H1 (cell line): ENCODE measurements at regions not wholly inside any gene's neighbourhood (a gene's known extent, or its start where the extent isn't known, plus 50 kb on each side); places are given as distances from the start of the nearest gene placed in this dataset.

Experiments used
- CTCF ChIA-PET: fragments of 300-600 bp; sonication (Branson Sonifier 250); formaldehyde crosslinking; loops from one replicate; lab custom pipeline; 2021; ENCODE audit not compliant: partially characterized antibody; lab: Charles Lee
- POLR2A ChIA-PET: fragments of 300-600 bp; sonication (Branson Sonifier 250); formaldehyde crosslinking; loops from one replicate; lab custom pipeline; 2021; ENCODE audit warnings: inconsistent platforms; ENCODE audit not compliant: partially characterized antibody; lab: Charles Lee
- DNase-seq, 2 experiments: peaks; one replicate each; pipeline versions ENCODE4 v3.0.0 to v3.0.0-alpha.2; 2010 to 2022; ENCODE audit warnings: low spot score in 2 of 2, low read depth in 1 of 2, mixed read lengths in 1 of 2
- FAIRE-seq: peaks from 2 replicates; lab custom pipeline; 2011; peaks lifted over from hg19 to GRCh38; lab: Jason Lieb, UNC
- H2AFZ ChIP-seq: 2 replicates; pipeline ENCODE4 v1.8.1; 2012; ENCODE audit warnings: low read length, inconsistent platforms
- H2AK5ac ChIP-seq: 2 replicates; pipeline ENCODE4 v1.6.1; 2013; ENCODE audit warnings: low read depth, low read length
- H2BK120ac ChIP-seq: replicated peaks from 2 replicates; pipeline ENCODE3; 2013; ENCODE audit warnings: low read depth, low read length, inconsistent platforms
- H2BK12ac ChIP-seq: 2 replicates; pipeline ENCODE4 v1.6.1; 2013; ENCODE audit warnings: low read depth, low read length
- H2BK15ac ChIP-seq: 2 replicates; pipeline ENCODE4 v1.6.1; 2013; ENCODE audit warnings: low read length
- H2BK20ac ChIP-seq: 2 replicates; pipeline ENCODE4 v1.6.1; 2013; ENCODE audit warnings: low read length
- H2BK5ac ChIP-seq: 2 replicates; pipeline ENCODE4 v1.6.1; 2013; ENCODE audit warnings: low read depth, low read length
- H3K14ac ChIP-seq: 2 replicates; pipeline ENCODE4 v1.6.1; 2013; ENCODE audit warnings: inconsistent platforms; ENCODE audit not compliant: insufficient read length
- H3K18ac ChIP-seq: 2 replicates; pipeline ENCODE4 v1.6.1; 2013; ENCODE audit warnings: low read length; ENCODE audit errors: extremely low read depth
- H3K23ac ChIP-seq: 2 replicates; pipeline ENCODE4 v1.6.1; 2013; ENCODE audit warnings: inconsistent platforms; ENCODE audit not compliant: insufficient read length
- H3K23me2 ChIP-seq: 2 replicates; pipeline ENCODE4 v1.6.1; 2013; ENCODE audit warnings: low read depth, low read length
- H3K27ac ChIP-seq: 2 replicates; pipeline ENCODE4 v1.6.1; 2011; ENCODE audit warnings: low read depth, low read length, inconsistent platforms
- H3K27me3 ChIP-seq, 4 experiments: replicated peaks in 1 of 4; 1 replicate in 1 of 4; 2 replicates in 3 of 4; pipeline versions ENCODE4 v1.6.1 to v1.8.1; 2011 to 2013; ENCODE audit warnings: low read length in 3 of 4, mild to moderate bottlenecking in 3 of 4, inconsistent platforms in 2 of 4, mixed read lengths in 2 of 4, moderate library complexity in 1 of 4; ENCODE audit not compliant: control insufficient read depth in 3 of 4, insufficient read depth in 3 of 4; ENCODE audit errors: extremely low read depth in 1 of 4
- H3K36me3 ChIP-seq, 4 experiments: 2 replicates each; pipeline versions ENCODE4 v1.6.1 to v1.8.1; 2011 to 2013; ENCODE audit warnings: mild to moderate bottlenecking in 4 of 4, low read length in 3 of 4, moderate library complexity in 2 of 4, control low read depth in 1 of 4, inconsistent platforms in 1 of 4; ENCODE audit not compliant: insufficient read depth in 4 of 4, control insufficient read depth in 2 of 4
- H3K4ac ChIP-seq: replicated peaks from 2 replicates; pipeline ENCODE3; 2013; ENCODE audit warnings: low read length, low read depth, mixed read lengths, inconsistent platforms; ENCODE audit not compliant: insufficient read length
- H3K4me1 ChIP-seq, 4 experiments: replicated peaks in 1 of 4; 1 replicate in 1 of 4; 2 replicates in 3 of 4; pipeline versions ENCODE4 v1.6.1 to v1.8.1; 2011 to 2013; ENCODE audit warnings: low read length in 3 of 4, inconsistent platforms in 2 of 4, mixed read lengths in 1 of 4; ENCODE audit not compliant: insufficient read depth in 4 of 4, control insufficient read depth in 3 of 4
- H3K4me2 ChIP-seq, 2 experiments: 2 replicates each; pipeline versions ENCODE4 v1.6.1 to v1.8.1; 2011 to 2013; ENCODE audit warnings: low read depth in 2 of 2, low read length in 2 of 2, control low read depth in 1 of 2, inconsistent platforms in 1 of 2, mild to moderate bottlenecking in 1 of 2; ENCODE audit not compliant: insufficient read depth in 1 of 2
- H3K4me3 ChIP-seq, 4 experiments: fragments of 200-600, 300-600 bp in 1 of 4; sonication (generic), shearing (Covaris generic), sonication (Bioruptor Twin) in 1 of 4; 2 replicates each; pipeline versions ENCODE4 v1.5.1 to v1.8.1; 2011 to 2016; ENCODE audit warnings: low read length in 4 of 4, low read depth in 3 of 4, control low read depth in 2 of 4, inconsistent platforms in 2 of 4, mild to moderate bottlenecking in 2 of 4, mixed read lengths in 1 of 4, moderate library complexity in 1 of 4; ENCODE audit not compliant: insufficient read depth in 2 of 4; ENCODE audit errors: extremely low read depth in 1 of 4
- H3K56ac ChIP-seq: replicated peaks from 2 replicates; pipeline ENCODE3; 2013; ENCODE audit warnings: low read depth, mild to moderate bottlenecking, mixed read lengths, low read length, inconsistent platforms; ENCODE audit not compliant: insufficient read length
- H3K79me1 ChIP-seq: 2 replicates; pipeline ENCODE4 v1.6.1; 2013; ENCODE audit warnings: low read depth, low read length, control low read depth
- H3K79me2 ChIP-seq, 2 experiments: 2 replicates each; pipeline versions ENCODE4 v1.6.1 to v1.8.1; 2012 to 2013; ENCODE audit warnings: low read length in 2 of 2, mild to moderate bottlenecking in 2 of 2, inconsistent platforms in 1 of 2; ENCODE audit not compliant: insufficient read depth in 2 of 2, control insufficient read depth in 1 of 2
- H3K9ac ChIP-seq, 4 experiments: replicated peaks in 1 of 4; 1 replicate in 1 of 4; 2 replicates in 3 of 4; pipeline versions ENCODE4 v1.6.1 to v1.8.1; 2011 to 2013; ENCODE audit warnings: low read depth in 3 of 4, low read length in 3 of 4, control low read depth in 2 of 4, mild to moderate bottlenecking in 2 of 4, moderate library complexity in 2 of 4, inconsistent platforms in 1 of 4; ENCODE audit errors: extremely low read depth in 1 of 4
- H3K9me3 ChIP-seq, 2 experiments: 2 replicates each; pipeline versions ENCODE4 v1.6.1 to v1.8.1; 2012 to 2013; ENCODE audit warnings: mild to moderate bottlenecking in 2 of 2, moderate library complexity in 2 of 2, control low read depth in 1 of 2, inconsistent platforms in 1 of 2, low read depth in 1 of 2, low read length in 1 of 2, mixed read lengths in 1 of 2; ENCODE audit not compliant: insufficient read depth in 2 of 2
- H4K20me1 ChIP-seq, 2 experiments: replicated peaks in 1 of 2; 2 replicates each; pipeline versions ENCODE3 to v1.8.1; 2011 to 2013; ENCODE audit warnings: inconsistent platforms in 2 of 2, low read length in 2 of 2, mild to moderate bottlenecking in 1 of 2; ENCODE audit not compliant: insufficient read depth in 2 of 2, control insufficient read depth in 1 of 2
- H4K5ac ChIP-seq: 2 replicates; pipeline ENCODE4 v1.6.1; 2013; ENCODE audit warnings: low read length, low read depth, mixed read lengths, inconsistent platforms; ENCODE audit not compliant: insufficient read length
- H4K8ac ChIP-seq: 2 replicates; pipeline ENCODE4 v1.8.0; 2013; ENCODE audit warnings: mild to moderate bottlenecking, moderate library complexity, low read length, inconsistent platforms; ENCODE audit not compliant: insufficient read depth; ENCODE audit errors: extremely low read depth
- H4K91ac ChIP-seq: replicated peaks from 2 replicates; pipeline ENCODE3; 2013; ENCODE audit warnings: low read length, mixed read lengths, inconsistent platforms; ENCODE audit not compliant: insufficient read length
- BACH1 ChIP-seq: IDR thresholded peaks from 2 replicates; pipeline ENCODE4 v1.6.1; 2012; ENCODE audit warnings: low read length, improper control_type of control experiment
- CHD2 ChIP-seq: IDR thresholded peaks from 2 replicates; pipeline ENCODE4 v1.6.1; 2012; ENCODE audit warnings: low read length, improper control_type of control experiment
- JUND ChIP-seq: IDR thresholded peaks from 2 replicates; pipeline ENCODE4 v1.6.1; 2011; ENCODE audit warnings: mild to moderate bottlenecking, improper control_type of control experiment, low read length
- KDM5A ChIP-seq: fragments of 200-600 bp; IDR thresholded peaks from 2 replicates; pipeline ENCODE4 v1.7.1; 2012; ENCODE audit warnings: mild to moderate bottlenecking, low read length, inconsistent platforms, mixed read lengths
- MAFK ChIP-seq: IDR thresholded peaks from 2 replicates; pipeline ENCODE4 v1.6.1; 2012; ENCODE audit warnings: low read depth, mild to moderate bottlenecking, improper control_type of control experiment, low read length
- NANOG ChIP-seq: IDR thresholded peaks from 2 replicates; pipeline ENCODE4 v1.6.1; 2011; ENCODE audit warnings: low read length, low read depth, mild to moderate bottlenecking, inconsistent platforms; ENCODE audit not compliant: insufficient read depth, poor library complexity, severe bottlenecking
- POLR2AphosphoS5 ChIP-seq: IDR thresholded peaks from 2 replicates; pipeline ENCODE4 v1.6.1; 2011; ENCODE audit warnings: low read depth, low read length
- POU5F1 ChIP-seq: IDR thresholded peaks from 2 replicates; pipeline ENCODE4 v1.6.1; 2011; ENCODE audit warnings: low read depth, mild to moderate bottlenecking, low read length, moderate library complexity
- SAP30 ChIP-seq: fragments of 300-600 bp; sonication (generic); IDR thresholded peaks from 2 replicates; pipeline ENCODE4 v1.7.1; 2012; ENCODE audit warnings: low read length, moderate library complexity, mild to moderate bottlenecking, inconsistent platforms; ENCODE audit not compliant: insufficient read depth, insufficient replicate concordance
- SIN3A ChIP-seq, 2 experiments: IDR thresholded peaks in 1 of 2; conservative IDR thresholded peaks in 1 of 2; 2 replicates each; pipeline ENCODE4 v1.6.1; 2011 to 2012; ENCODE audit warnings: low read length in 2 of 2, improper control_type of control experiment in 1 of 2, low read depth in 1 of 2, mild to moderate bottlenecking in 1 of 2
- SIRT6 ChIP-seq: IDR thresholded peaks from one replicate; pipeline ENCODE4 v1.7.1; 2012; ENCODE audit warnings: low read length, inconsistent platforms
- TBP ChIP-seq: IDR thresholded peaks from 2 replicates; pipeline ENCODE4 v1.6.1; 2011; ENCODE audit warnings: low read depth, low read length, improper control_type of control experiment
- ZNF274 ChIP-seq: IDR thresholded peaks from 2 replicates; pipeline ENCODE4 v1.7.0; 2012; ENCODE audit warnings: low read length, borderline replicate concordance; ENCODE audit errors: extremely low read depth
- WGBS, 2 experiments: shearing (Covaris generic) in 1 of 2; methylation state at CpG; one replicate each; pipeline versions ENCODE4 v1.1.6 to v1.1.7; 2013 to 2015; ENCODE audit warnings: low lambda C conversion rate in 2 of 2, mixed read lengths in 2 of 2, inconsistent platforms in 1 of 2, low coverage in 1 of 2, missing lambda C conversion rate in 1 of 2; ENCODE audit not compliant: insufficient replicate concordance in 2 of 2, insufficient coverage in 1 of 2, insufficient read length in 1 of 2; ENCODE audit errors: extremely low coverage in 1 of 2, missing lambda C conversion rate in 1 of 2; 5-methylcytosine and 5-hydroxymethylcytosine counted together

DNA sequence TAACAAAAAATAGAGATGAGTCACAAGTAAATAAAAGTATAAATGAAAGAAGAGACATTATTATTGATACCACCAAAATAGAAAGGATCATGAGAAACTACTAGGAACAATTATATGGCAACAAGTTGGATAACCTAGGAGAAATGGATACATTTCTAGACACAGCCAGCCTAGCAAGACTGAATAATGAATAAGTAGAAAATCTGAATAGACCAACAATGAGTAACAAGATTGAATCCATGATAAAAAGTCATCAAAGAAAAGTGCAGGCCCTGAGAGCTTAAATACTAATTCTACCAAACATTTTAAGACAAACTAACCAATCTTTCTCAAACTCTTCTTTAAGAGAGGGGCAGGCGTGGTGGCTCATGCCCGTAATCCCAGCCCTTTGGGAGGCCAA, 538.6 kb upstream of the PBX1 start:
- H4K20me1 ChIP-seq = no peaks in the 10 kb centered on the region
- H4K5ac ChIP-seq = no peak overlapping the region
- H3K14ac ChIP-seq = no peak overlapping the region
- no peak overlapping the region for H2BK120ac ChIP-seq
- no peaks in the 10 kb centered on the region for H3K79me1 ChIP-seq
- ChIA-PET CTCF (no interaction called here), POLR2A (interaction anchor here (0.6 kb wide), 1 partner anchor 707 kb away, joined by 3 read pairs; no protein-coding TSS in a partner anchor)
- no peaks in the 10 kb centered on the region for H3K4me1 ChIP-seq
- DNase-seq (no peak), FAIRE-seq (no peak)
- H4K91ac ChIP-seq = no peak overlapping the region
- H2BK20ac ChIP-seq = no peak overlapping the region
- no peak overlapping the region for H3K56ac ChIP-seq
- H3K79me2 ChIP-seq = no peaks in the 10 kb centered on the region
- no peak overlapping the region for H4K8ac ChIP-seq
- H3K4me2 ChIP-seq = no peak overlapping the region
- H2AK5ac ChIP-seq = no peak overlapping the region
- no peaks in the 10 kb centered on the region for H3K9me3 ChIP-seq
- no peak overlapping the region for H3K18ac ChIP-seq
- no peak overlapping the region for H3K27ac ChIP-seq
- 75% methylated on average over 2 of the region's 2 CpGs; no CpG with 5 or more reads in 1 of the 2 experiments for WGBS, 2 experiments
- no peaks in the 10 kb centered on the region for H3K23me2 ChIP-seq
- no peaks in the 10 kb centered on the region for H3K27me3 ChIP-seq
- no peaks in the 10 kb centered on the region for H3K36me3 ChIP-seq
- H3K9ac ChIP-seq = no peak overlapping the region
- no peak overlapping the region for H3K23ac ChIP-seq
- no peak overlapping the region for H3K4ac ChIP-seq
- H2AFZ ChIP-seq = no peak overlapping the region
- H2BK5ac ChIP-seq = no peak overlapping the region
- no peak for TF ChIP-seq BACH1
- TF ChIP-seq POLR2AphosphoS5 = no peak
- no peak for TF ChIP-seq MAFK
- TF ChIP-seq KDM5A = no peak
- no peak for TF ChIP-seq SAP30
- TF ChIP-seq TBP = no peak
- TF ChIP-seq NANOG = no peak
- no peak for TF ChIP-seq JUND
- TF ChIP-seq SIRT6 = no peak
- TF ChIP-seq SIN3A (conservative IDR thresholded peaks at IDR 0.05 in 1 of 2, IDR thresholded peaks at IDR 0.05 in 1 of 2; ENCODE audit: low read depth in 1 of 2, low read length in 2 of 2) = no peak
- no peak for TF ChIP-seq CHD2
- TF ChIP-seq ZNF274 = no peak
- no peak for TF ChIP-seq POU5F1
- H3K4me3 ChIP-seq = no peak overlapping the region
- H2BK15ac ChIP-seq = no peak overlapping the region
- no peak overlapping the region for H2BK12ac ChIP-seq
